OCI-LY1 (cell line): ENCODE measurements at regions not wholly inside any gene's neighbourhood (a gene's known extent, or its start where the extent isn't known, plus 50 kb on each side); places are given as distances from the start of the nearest gene placed in this dataset.

Experiments used
- CTCF ChIP-seq: fragments of 200-600 bp; sonication (generic), shearing (Covaris generic); IDR thresholded peaks from 2 replicates; pipeline ENCODE4 v1.5.1; 2017; ENCODE audit warnings: mild to moderate bottlenecking, antibody characterized with exemption, low read length, moderate library complexity, mixed read lengths
- EZH2 ChIP-seq: fragments of 200-600 bp; sonication (generic), shearing (Covaris generic); IDR thresholded peaks from 2 replicates; pipeline ENCODE4 v1.8.0; 2017; ENCODE audit warnings: borderline replicate concordance, mixed run types, mild to moderate bottlenecking, antibody characterized with exemption, low read length, moderate library complexity, mixed read lengths

GRCh38 chr5:60410427-60410826, 289.5 kb downstream of the DEPDC1B start:
- TF ChIP-seq CTCF (no peak), EZH2 (no peak)
